DOHH2 (cell line): ENCODE measurements at regions not wholly inside any gene's neighbourhood (a gene's known extent, or its start where the extent isn't known, plus 50 kb on each side); places are given as distances from the start of the nearest gene placed in this dataset.

ENCODE experiments used
- EZH2phosphoT487 ChIP-seq: fragments of 200-600 bp; sonication (generic); IDR thresholded peaks from 2 replicates; pipeline ENCODE4 v1.6.1; 2017; ENCODE audit warnings: borderline replicate concordance, mild to moderate bottlenecking, antibody characterized with exemption, low read length, moderate library complexity, mixed read lengths
- TF ChIP-seq, protein P1 (sequence below): fragments of 200-600 bp; sonication (generic); IDR thresholded peaks from one replicate; pipeline ENCODE4 v1.5.1; 2014; ENCODE audit warnings: antibody characterized with exemption, mild to moderate bottlenecking, low read depth, low read length; ENCODE audit not compliant: poor library complexity, severe bottlenecking

DNA sequence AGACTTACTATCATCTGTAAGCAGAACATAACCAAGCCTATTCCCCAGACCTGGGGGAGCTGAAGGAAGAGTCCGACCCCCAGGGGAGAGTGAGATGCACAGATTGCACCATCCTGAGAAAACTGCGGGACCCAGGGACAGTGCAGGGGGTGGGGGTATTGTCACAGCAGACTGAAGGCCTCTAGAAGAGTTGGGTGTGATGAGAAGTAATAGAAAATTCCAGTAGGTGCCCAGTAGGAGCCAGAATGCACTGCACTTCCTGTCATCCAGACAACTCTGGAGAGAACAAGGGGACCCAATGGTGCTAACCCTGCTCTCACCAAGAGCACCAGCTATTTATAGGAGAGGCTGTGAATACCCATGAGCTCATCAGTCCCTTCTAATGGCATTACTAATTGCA is 190.1 kb downstream of the BCL11B start:
- TF ChIP-seq, protein P1, sequence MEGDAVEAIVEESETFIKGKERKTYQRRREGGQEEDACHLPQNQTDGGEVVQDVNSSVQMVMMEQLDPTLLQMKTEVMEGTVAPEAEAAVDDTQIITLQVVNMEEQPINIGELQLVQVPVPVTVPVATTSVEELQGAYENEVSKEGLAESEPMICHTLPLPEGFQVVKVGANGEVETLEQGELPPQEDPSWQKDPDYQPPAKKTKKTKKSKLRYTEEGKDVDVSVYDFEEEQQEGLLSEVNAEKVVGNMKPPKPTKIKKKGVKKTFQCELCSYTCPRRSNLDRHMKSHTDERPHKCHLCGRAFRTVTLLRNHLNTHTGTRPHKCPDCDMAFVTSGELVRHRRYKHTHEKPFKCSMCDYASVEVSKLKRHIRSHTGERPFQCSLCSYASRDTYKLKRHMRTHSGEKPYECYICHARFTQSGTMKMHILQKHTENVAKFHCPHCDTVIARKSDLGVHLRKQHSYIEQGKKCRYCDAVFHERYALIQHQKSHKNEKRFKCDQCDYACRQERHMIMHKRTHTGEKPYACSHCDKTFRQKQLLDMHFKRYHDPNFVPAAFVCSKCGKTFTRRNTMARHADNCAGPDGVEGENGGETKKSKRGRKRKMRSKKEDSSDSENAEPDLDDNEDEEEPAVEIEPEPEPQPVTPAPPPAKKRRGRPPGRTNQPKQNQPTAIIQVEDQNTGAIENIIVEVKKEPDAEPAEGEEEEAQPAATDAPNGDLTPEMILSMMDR, result no peak
- TF ChIP-seq EZH2phosphoT487, result no peak
